ENCODE measurements at regions not wholly inside any gene's neighbourhood (a gene's known extent, or its start where the extent isn't known, plus 50 kb on each side); places are given as distances from the start of the nearest gene placed in this dataset.

- Histone ChIP-seq H3K27me3 (no peaks in the 10 kb centered on the region), H3K9me3 (no peaks in the 10 kb centered on the region), H3K4me3 (no peak overlapping the region), H3K27ac (no peak overlapping the region), H3K4me1 (no peaks in the 10 kb centered on the region), H3K36me3 (no peaks in the 10 kb centered on the region)
- DNase-seq, result no peak
- no peak for TF ChIP-seq POLR2A (IDR thresholded peaks at IDR 0.05)
- no peak for TF ChIP-seq CTCF (IDR thresholded peaks at IDR 0.05)
Measured at GRCh38 chr10:36662571-36662970, 462.8 kb upstream of the ANKRD30A start.

GRCh38 chr10:36650274-36650673 lies 475.1 kb upstream of the ANKRD30A start:
- Histone ChIP-seq H3K36me3 (no peaks in the 10 kb centered on the region), H3K9me3 (no peaks in the 10 kb centered on the region), H3K27me3 (no peaks in the 10 kb centered on the region), H3K27ac (no peak overlapping the region), H3K4me3 (no peak overlapping the region), H3K4me1 (no peaks in the 10 kb centered on the region)
- DNase-seq, result no peak
- TF ChIP-seq POLR2A (IDR thresholded peaks at IDR 0.05) (no peak), CTCF (IDR thresholded peaks at IDR 0.05) (no peak)

- no peak overlapping the region for H3K4me3 ChIP-seq
- TF ChIP-seq CTCF (IDR thresholded peaks at IDR 0.05) (no peak), POLR2A (IDR thresholded peaks at IDR 0.05) (no peak)
- no peak overlapping the region for H3K27ac ChIP-seq
- H3K9me3 ChIP-seq, result no peaks in the 10 kb centered on the region
- H3K4me1 ChIP-seq, result no peaks in the 10 kb centered on the region
- H3K36me3 ChIP-seq, result no peaks in the 10 kb centered on the region
- no peaks in the 10 kb centered on the region for H3K27me3 ChIP-seq
- no peak for DNase-seq
Measured at GRCh38 chr10:36647540-36647939, 477.9 kb upstream of the ANKRD30A start.

GRCh38 chr10:36640626-36641025 lies 484.8 kb upstream of the ANKRD30A start:
- no peak for TF ChIP-seq CTCF (IDR thresholded peaks at IDR 0.05)
- TF ChIP-seq POLR2A (IDR thresholded peaks at IDR 0.05), result no peak
- H3K9me3 ChIP-seq, result no peaks in the 10 kb centered on the region
- H3K36me3 ChIP-seq, result no peaks in the 10 kb centered on the region
- no peak for DNase-seq
- H3K4me3 ChIP-seq, result no peak overlapping the region
- no peaks in the 10 kb centered on the region for H3K27me3 ChIP-seq
- no peaks in the 10 kb centered on the region for H3K4me1 ChIP-seq
- H3K27ac ChIP-seq, result no peak overlapping the region

GRCh38 chr10:36638462-36639155 lies 486.8 kb upstream of the ANKRD30A start:
- no peaks in the 10 kb centered on the region for H3K36me3 ChIP-seq
- TF ChIP-seq POLR2A (IDR thresholded peaks at IDR 0.05), result no peak
- TF ChIP-seq CTCF (IDR thresholded peaks at IDR 0.05), result no peak
- H3K27me3 ChIP-seq, result no peaks in the 10 kb centered on the region
- H3K27ac ChIP-seq, result no peak overlapping the region
- no peak for DNase-seq
- H3K9me3 ChIP-seq, result no peaks in the 10 kb centered on the region
- no peaks in the 10 kb centered on the region for H3K4me1 ChIP-seq
- no peak overlapping the region for H3K4me3 ChIP-seq

- Histone ChIP-seq H3K36me3 (no peaks in the 10 kb centered on the region), H3K4me1 (no peaks in the 10 kb centered on the region), H3K4me3 (no peak overlapping the region), H3K27ac (no peak overlapping the region), H3K9me3 (no peaks in the 10 kb centered on the region), H3K27me3 (no peaks in the 10 kb centered on the region)
- TF ChIP-seq CTCF (IDR thresholded peaks at IDR 0.05), result no peak
- no peak for TF ChIP-seq POLR2A (IDR thresholded peaks at IDR 0.05)
- DNase-seq, result no peak
Measured at GRCh38 chr10:36636879-36637278, 488.5 kb upstream of the ANKRD30A start.

Data from Peyer's patch (tissue), 4 donors.